Fibroblast of lung (primary cell): ENCODE measurements at regions not wholly inside any gene's neighbourhood (a gene's known extent, or its start where the extent isn't known, plus 50 kb on each side); places are given as distances from the start of the nearest gene placed in this dataset.

Source experiments
- DNase-seq, 2 donors: peaks; one replicate each; pipeline versions ENCODE4 v3.0.0 to v3.0.0-alpha.2; 2010; ENCODE audit warnings: low read depth in 2 of 2
- H2AFZ ChIP-seq: 2 replicates; pipeline ENCODE4 v1.5.1; 2012; ENCODE audit warnings: low read length, control low read depth, inconsistent platforms
- H3K27ac ChIP-seq: 2 replicates; pipeline ENCODE4 v1.5.1; 2011; ENCODE audit warnings: low read length, control low read depth; ENCODE audit not compliant: insufficient read depth
- H3K27me3 ChIP-seq: 2 replicates; pipeline ENCODE4 v1.5.1; 2011; ENCODE audit warnings: mild to moderate bottlenecking, low read length; ENCODE audit not compliant: control insufficient read depth, insufficient read depth
- H3K36me3 ChIP-seq: 2 replicates; pipeline ENCODE4 v1.5.1; 2011; ENCODE audit warnings: low read length; ENCODE audit not compliant: control insufficient read depth, insufficient read depth
- H3K4me1 ChIP-seq: 2 replicates; pipeline ENCODE4 v1.5.1; 2011; ENCODE audit warnings: low read length; ENCODE audit not compliant: control insufficient read depth, insufficient read depth; ENCODE audit errors: extremely low read depth
- H3K4me2 ChIP-seq: 2 replicates; pipeline ENCODE4 v1.5.1; 2011; ENCODE audit warnings: low read length, control low read depth; ENCODE audit not compliant: insufficient read depth; ENCODE audit errors: extremely low read depth
- H3K4me3 ChIP-seq, 4 experiments: fragments of 200-600 bp in 1 of 4; sonication (generic) in 1 of 4; replicated peaks in 1 of 4; 2 replicates each; pipeline ENCODE4 v1.5.1; 2011 to 2016; ENCODE audit warnings: low read length in 4 of 4, low read depth in 3 of 4, mild to moderate bottlenecking in 3 of 4, control low read depth in 2 of 4, inconsistent platforms in 1 of 4, mixed read lengths in 1 of 4; ENCODE audit not compliant: insufficient read depth in 1 of 4; ENCODE audit errors: control extremely low read depth in 1 of 4
- H3K79me2 ChIP-seq: 2 replicates; pipeline ENCODE4 v1.5.1; 2012; ENCODE audit warnings: mild to moderate bottlenecking, low read length, inconsistent platforms; ENCODE audit not compliant: control insufficient read depth, insufficient read depth
- H3K9ac ChIP-seq: 2 replicates; pipeline ENCODE4 v1.5.1; 2011; ENCODE audit warnings: mild to moderate bottlenecking, low read length, control low read depth; ENCODE audit not compliant: insufficient read depth
- H3K9me3 ChIP-seq: 2 replicates; pipeline ENCODE4 v1.5.1; 2012; ENCODE audit warnings: low read depth, low read length; ENCODE audit not compliant: control insufficient read depth, insufficient read depth
- H4K20me1 ChIP-seq: 2 replicates; pipeline ENCODE4 v1.5.1; 2011; ENCODE audit warnings: low read length; ENCODE audit not compliant: control insufficient read depth, insufficient read depth; ENCODE audit errors: extremely low read depth
- EZH2 ChIP-seq: IDR thresholded peaks from 2 replicates; pipeline ENCODE4 v1.5.1; 2012; ENCODE audit warnings: low read length, control low read depth, mild to moderate bottlenecking; ENCODE audit errors: missing control alignments
- TF ChIP-seq, protein P1 (sequence below), 2 donors: IDR thresholded peaks in 1 of 2; conservative IDR thresholded peaks in 1 of 2; 1 replicate in 1 of 2; 2 replicates in 1 of 2; pipeline ENCODE4 v1.5.1; 2011 to 2012; ENCODE audit warnings: low read length in 2 of 2, control low read depth in 1 of 2, inconsistent platforms in 1 of 2, low read depth in 1 of 2, mild to moderate bottlenecking in 1 of 2

DNA sequence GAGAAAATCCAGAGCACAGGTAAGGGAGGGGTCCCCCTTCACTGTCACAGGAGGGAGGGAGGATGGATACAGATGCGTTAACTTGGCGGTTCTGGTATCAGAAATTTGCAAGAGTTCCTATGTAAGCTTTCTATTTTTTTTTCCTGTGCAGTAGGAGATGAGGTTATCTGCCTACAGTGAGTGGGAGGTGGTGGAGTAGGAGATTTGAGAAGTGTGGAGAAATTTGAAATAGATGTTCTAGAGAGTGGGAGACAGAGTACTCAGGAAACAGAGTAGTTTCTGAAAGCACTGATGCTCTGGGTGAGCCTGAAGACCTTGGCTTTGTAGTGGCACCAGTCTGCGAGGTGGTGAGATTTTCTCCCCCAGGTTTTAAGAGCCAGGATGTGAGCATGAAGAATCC, 271.4 kb downstream of the MSX2 start:
- no peaks in the 10 kb centered on the region for H3K4me1 ChIP-seq
- H3K79me2 ChIP-seq: no peaks in the 10 kb centered on the region
- no peaks in the 10 kb centered on the region for H3K36me3 ChIP-seq
- H3K9ac ChIP-seq: no peak overlapping the region
- no peak overlapping the region for H3K4me2 ChIP-seq
- TF ChIP-seq EZH2: no peak
- TF ChIP-seq, protein P1, sequence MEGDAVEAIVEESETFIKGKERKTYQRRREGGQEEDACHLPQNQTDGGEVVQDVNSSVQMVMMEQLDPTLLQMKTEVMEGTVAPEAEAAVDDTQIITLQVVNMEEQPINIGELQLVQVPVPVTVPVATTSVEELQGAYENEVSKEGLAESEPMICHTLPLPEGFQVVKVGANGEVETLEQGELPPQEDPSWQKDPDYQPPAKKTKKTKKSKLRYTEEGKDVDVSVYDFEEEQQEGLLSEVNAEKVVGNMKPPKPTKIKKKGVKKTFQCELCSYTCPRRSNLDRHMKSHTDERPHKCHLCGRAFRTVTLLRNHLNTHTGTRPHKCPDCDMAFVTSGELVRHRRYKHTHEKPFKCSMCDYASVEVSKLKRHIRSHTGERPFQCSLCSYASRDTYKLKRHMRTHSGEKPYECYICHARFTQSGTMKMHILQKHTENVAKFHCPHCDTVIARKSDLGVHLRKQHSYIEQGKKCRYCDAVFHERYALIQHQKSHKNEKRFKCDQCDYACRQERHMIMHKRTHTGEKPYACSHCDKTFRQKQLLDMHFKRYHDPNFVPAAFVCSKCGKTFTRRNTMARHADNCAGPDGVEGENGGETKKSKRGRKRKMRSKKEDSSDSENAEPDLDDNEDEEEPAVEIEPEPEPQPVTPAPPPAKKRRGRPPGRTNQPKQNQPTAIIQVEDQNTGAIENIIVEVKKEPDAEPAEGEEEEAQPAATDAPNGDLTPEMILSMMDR (conservative IDR thresholded peaks at IDR 0.05 in 1 of 2, IDR thresholded peaks at IDR 0.05 in 1 of 2; ENCODE audit: low read depth in 1 of 2, low read length in 2 of 2): no peak
- no peak for DNase-seq
- H3K27me3 ChIP-seq: no peaks in the 10 kb centered on the region
- no peak overlapping the region for H3K27ac ChIP-seq
- no peaks in the 10 kb centered on the region for H4K20me1 ChIP-seq
- H3K9me3 ChIP-seq: no peaks in the 10 kb centered on the region
- no peak overlapping the region for H3K4me3 ChIP-seq
- no peak overlapping the region for H2AFZ ChIP-seq

DNA sequence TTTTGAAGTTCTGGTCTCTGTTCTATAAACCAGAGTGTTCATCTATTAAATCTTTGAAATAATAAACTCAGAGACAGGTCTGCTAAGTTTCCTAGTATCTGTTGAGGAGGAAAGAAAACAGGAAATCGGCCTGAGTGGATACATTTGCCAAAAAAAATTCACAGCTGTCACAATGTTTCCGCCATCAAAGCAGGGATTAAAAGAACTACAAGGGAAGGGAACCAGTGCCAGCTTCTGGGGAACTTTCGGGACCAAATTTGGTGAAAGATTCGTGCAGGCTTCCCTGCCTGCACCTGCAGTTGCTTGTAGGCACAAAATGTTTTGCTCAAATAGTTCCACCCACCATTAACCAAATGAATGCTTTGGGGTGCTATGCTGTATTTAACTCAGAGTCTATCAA, 267.5 kb downstream of the MSX2 start:
- Histone ChIP-seq H3K9me3 (no peaks in the 10 kb centered on the region), H3K4me3 (no peak overlapping the region), H3K36me3 (no peaks in the 10 kb centered on the region), H2AFZ (no peak overlapping the region), H3K9ac (no peak overlapping the region), H3K27ac (no peak overlapping the region), H3K4me2 (no peak overlapping the region), H4K20me1 (no peaks in the 10 kb centered on the region), H3K79me2 (no peaks in the 10 kb centered on the region), H3K27me3 (no peaks in the 10 kb centered on the region), H3K4me1 (no peaks in the 10 kb centered on the region)
- TF ChIP-seq, protein P1 (conservative IDR thresholded peaks at IDR 0.05 in 1 of 2, IDR thresholded peaks at IDR 0.05 in 1 of 2; ENCODE audit: low read depth in 1 of 2, low read length in 2 of 2): no peak
- TF ChIP-seq EZH2: no peak
- DNase-seq: no peak

DNA sequence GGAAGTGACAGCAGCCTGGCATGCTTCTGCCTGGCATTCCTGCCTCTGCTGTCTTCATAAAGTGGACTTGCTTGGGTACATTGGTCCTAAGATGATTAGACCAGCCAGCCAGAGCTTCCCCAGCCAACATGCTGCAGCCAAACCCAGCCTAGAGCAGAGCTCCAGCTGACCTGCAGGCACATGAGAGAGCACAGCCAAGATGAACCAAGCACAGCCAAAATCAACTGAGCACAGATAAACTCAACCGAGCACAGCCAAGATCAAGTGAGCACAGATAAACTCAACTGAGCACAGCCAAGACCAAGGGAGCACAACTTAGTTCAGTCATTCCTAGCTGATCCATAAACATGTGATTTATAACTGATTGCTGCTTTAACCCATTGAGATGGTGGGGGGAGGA, 266.5 kb downstream of the MSX2 start:
- Histone ChIP-seq H3K4me1 (no peaks in the 10 kb centered on the region), H3K27me3 (no peaks in the 10 kb centered on the region), H3K27ac (no peak overlapping the region), H3K4me3 (no peak overlapping the region), H2AFZ (no peak overlapping the region), H3K36me3 (no peaks in the 10 kb centered on the region), H4K20me1 (no peaks in the 10 kb centered on the region), H3K4me2 (no peak overlapping the region), H3K9me3 (no peaks in the 10 kb centered on the region), H3K79me2 (no peaks in the 10 kb centered on the region), H3K9ac (no peak overlapping the region)
- DNase-seq: no peak
- TF ChIP-seq, protein P1 (conservative IDR thresholded peaks at IDR 0.05 in 1 of 2, IDR thresholded peaks at IDR 0.05 in 1 of 2; ENCODE audit: low read depth in 1 of 2, low read length in 2 of 2): no peak
- TF ChIP-seq EZH2: no peak
